SK-N-SH (cell line): ENCODE measurements at regions not wholly inside any gene's neighbourhood (a gene's known extent, or its start where the extent isn't known, plus 50 kb on each side); places are given as distances from the start of the nearest gene placed in this dataset.

Source experiments
- CTCF ChIA-PET: fragments of 300-600, 350-600 bp; formaldehyde crosslinking; extraction: SDS; loops from one replicate; lab custom pipeline; 2021; lab: Yijun Ruan, JAX
- POLR2A ChIA-PET: fragments of 350-600 bp; sonication (Branson Sonifier 250); formaldehyde crosslinking; extraction: SDS; loops from one replicate; lab custom pipeline; 2020; ENCODE audit warnings: antibody characterized with exemption, inconsistent platforms; lab: Yijun Ruan, JAX
- DNase-seq: peaks from one replicate; pipeline ENCODE4 v3.0.0; 2012
- H2AFZ ChIP-seq: fragments of 200-600 bp; sonication (generic); 2 replicates; pipeline ENCODE4 v1.8.1; 2016; ENCODE audit warnings: antibody characterized with exemption, mild to moderate bottlenecking, low read depth
- H3F3A ChIP-seq: fragments of 200-600 bp; sonication (generic); replicated peaks from 2 replicates; pipeline ENCODE3; 2016; ENCODE audit warnings: antibody characterized with exemption, mild to moderate bottlenecking; ENCODE audit not compliant: insufficient read depth
- H3K27ac ChIP-seq, 2 experiments: fragments of 200-500 bp in 1 of 2; fragments of 200-600 bp in 1 of 2; sonication (Bioruptor generic) in 1 of 2; sonication (generic), shearing (Covaris generic) in 1 of 2; 2 replicates each; pipeline versions ENCODE4 v1.5.1 to v1.6.1; 2014 to 2016; ENCODE audit warnings: low read depth in 2 of 2, inconsistent platforms in 1 of 2, low read length in 1 of 2, mild to moderate bottlenecking in 1 of 2, mixed read lengths in 1 of 2
- H3K27me3 ChIP-seq: fragments of 200-600 bp; sonication (generic), shearing (Covaris generic); 2 replicates; pipeline ENCODE4 v1.6.1; 2016; ENCODE audit warnings: mixed run types; ENCODE audit not compliant: insufficient read depth
- H3K36me3 ChIP-seq, 2 experiments: fragments of 200-500 bp in 1 of 2; fragments of 200-600 bp in 1 of 2; sonication (Bioruptor generic) in 1 of 2; sonication (generic) in 1 of 2; replicated peaks in 1 of 2; 2 replicates each; pipeline versions ENCODE3 to v1.5.1; 2014 to 2016; ENCODE audit warnings: low read length in 1 of 2, mild to moderate bottlenecking in 1 of 2; ENCODE audit not compliant: insufficient read depth in 2 of 2, control insufficient read depth in 1 of 2
- H3K4me1 ChIP-seq, 2 experiments: fragments of 200-500 bp in 1 of 2; fragments of 200-600 bp in 1 of 2; sonication (Bioruptor generic) in 1 of 2; sonication (generic), shearing (Covaris generic) in 1 of 2; 2 replicates each; pipeline versions ENCODE4 v1.5.1 to v1.6.1; 2014 to 2016; ENCODE audit warnings: low read depth in 1 of 2, low read length in 1 of 2, mixed run types in 1 of 2; ENCODE audit not compliant: insufficient read depth in 2 of 2, control insufficient read depth in 1 of 2
- H3K4me2 ChIP-seq: fragments of 200-600 bp; sonication (generic), shearing (Covaris generic); 2 replicates; pipeline ENCODE4 v1.6.1; 2017; ENCODE audit warnings: mixed run types
- H3K4me3 ChIP-seq, 2 experiments: fragments of 200-500 bp in 1 of 2; fragments of 200-600 bp in 1 of 2; sonication (Bioruptor generic) in 1 of 2; sonication (generic), shearing (Covaris generic) in 1 of 2; 2 replicates each; pipeline versions ENCODE4 v1.5.1 to v1.8.1; 2014 to 2016; ENCODE audit warnings: low read depth in 2 of 2, inconsistent platforms in 1 of 2, low read length in 1 of 2, mild to moderate bottlenecking in 1 of 2, mixed read lengths in 1 of 2, moderate library complexity in 1 of 2
- H3K79me2 ChIP-seq: fragments of 200-600 bp; sonication (generic); 2 replicates; pipeline ENCODE4 v1.8.1; 2017; ENCODE audit warnings: mild to moderate bottlenecking; ENCODE audit not compliant: insufficient read depth
- H3K9ac ChIP-seq: fragments of 200-600 bp; sonication (generic); 2 replicates; pipeline ENCODE4 v1.6.1; 2017; ENCODE audit warnings: mixed run types
- H3K9me2 ChIP-seq: fragments of 200-600 bp; sonication (generic); 2 replicates; pipeline ENCODE4 v1.6.1; 2017; ENCODE audit warnings: mixed run types
- H3K9me3 ChIP-seq: fragments of 200-600 bp; sonication (generic); 2 replicates; pipeline ENCODE4 v1.6.1; 2017; ENCODE audit warnings: mixed run types, mild to moderate bottlenecking, moderate library complexity
- H4K20me1 ChIP-seq: fragments of 200-600 bp; sonication (generic); 2 replicates; pipeline ENCODE4 v1.6.1; 2017; ENCODE audit warnings: mild to moderate bottlenecking, mixed run types; ENCODE audit not compliant: insufficient read depth
- ELF1 ChIP-seq: IDR thresholded peaks from 2 replicates; pipeline ENCODE4 v1.4.0; 2012
- EZH2phosphoT487 ChIP-seq: fragments of 200-600 bp; sonication (generic); IDR thresholded peaks from 2 replicates; pipeline ENCODE4 v1.6.1; 2017; ENCODE audit warnings: low read depth, mixed run types, mild to moderate bottlenecking, antibody characterized with exemption, moderate library complexity, borderline replicate concordance
- FOSL2 ChIP-seq: IDR thresholded peaks from 2 replicates; pipeline ENCODE4 v1.4.0; 2012; ENCODE audit warnings: low read depth, mild to moderate bottlenecking, moderate library complexity, borderline replicate concordance
- JUND ChIP-seq: IDR thresholded peaks from 2 replicates; pipeline ENCODE4 v1.4.0; 2012
- RCOR1 ChIP-seq: fragments of 150-350 bp; IDR thresholded peaks from 2 replicates; pipeline ENCODE4 v1.6.1; 2017; ENCODE audit warnings: antibody characterized with exemption, low read length
- RFX5 ChIP-seq: IDR thresholded peaks from 2 replicates; pipeline ENCODE4 v1.6.1; 2012; ENCODE audit warnings: mild to moderate bottlenecking, improper control_type of control experiment, low read length
- SIN3A ChIP-seq: IDR thresholded peaks from 2 replicates; pipeline ENCODE4 v1.6.1; 2012; ENCODE audit warnings: low read depth, mild to moderate bottlenecking, low read length, moderate library complexity, borderline replicate concordance
- TAF1 ChIP-seq: IDR thresholded peaks from 2 replicates; pipeline ENCODE4 v1.6.1; 2012; ENCODE audit warnings: low read depth, mild to moderate bottlenecking, low read length, moderate library complexity, borderline replicate concordance
- WGBS: methylation state at CpG from one replicate; pipeline ENCODE4 v1.1.6; 2017; ENCODE audit warnings: low lambda C conversion rate; 5-methylcytosine and 5-hydroxymethylcytosine counted together
- TF ChIP-seq, protein P1 (sequence below): fragments of 150-350 bp; IDR thresholded peaks from 2 replicates; pipeline ENCODE4 v1.6.1; 2017; ENCODE audit warnings: antibody characterized with exemption, low read length, low read depth, borderline replicate concordance
- TF ChIP-seq, protein P2 (sequence below): IDR thresholded peaks from 2 replicates; pipeline ENCODE4 v1.4.0; 2012; ENCODE audit warnings: low read depth, borderline replicate concordance
- TF ChIP-seq, protein P3 (sequence below): fragments of 200-600 bp; sonication (generic); IDR thresholded peaks from 2 replicates; pipeline ENCODE4 v1.6.1; 2017; ENCODE audit warnings: antibody characterized with exemption, mild to moderate bottlenecking, moderate library complexity

DNA sequence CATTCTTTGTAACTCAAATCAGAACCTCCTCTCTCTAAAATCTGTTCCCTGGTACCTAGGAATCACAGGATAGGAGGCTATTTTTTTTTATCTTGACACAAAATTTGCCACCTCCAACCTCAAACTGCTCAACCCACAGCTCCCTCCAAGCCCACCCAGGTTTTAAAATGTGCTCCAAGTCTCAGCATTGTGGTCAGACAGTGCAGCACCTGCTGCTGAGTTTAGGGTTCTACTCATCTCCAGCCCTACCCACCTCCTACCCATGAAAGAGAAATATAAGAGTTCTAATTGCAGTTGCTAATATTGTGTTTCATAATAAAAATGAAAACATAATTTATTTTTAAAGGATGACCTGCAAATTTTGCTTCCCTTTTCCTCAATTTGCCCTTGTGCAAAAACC lies 496.5 kb downstream of the MAFB start:
- POLR2A ChIA-PET: no interaction called here

DNA sequence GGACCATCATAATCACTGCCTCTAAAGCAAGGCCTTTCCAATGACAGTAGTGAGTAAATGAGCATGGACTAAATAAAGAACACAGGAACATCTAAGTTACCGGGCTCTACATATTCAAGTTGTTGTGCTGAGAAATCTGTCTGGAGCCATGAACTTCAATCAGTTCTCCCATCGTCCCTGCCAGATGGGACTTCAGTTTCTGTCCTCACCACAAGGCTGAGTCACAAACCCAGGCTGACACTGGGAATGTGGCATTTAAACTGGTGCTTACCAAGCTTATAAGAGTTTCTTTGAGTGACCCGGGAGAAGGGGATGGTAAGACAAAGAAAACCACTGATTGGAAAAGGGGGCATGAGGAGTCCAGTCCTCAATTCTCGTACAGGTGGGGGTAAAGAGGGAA lies 497.0 kb downstream of the MAFB start:
- H3K9ac ChIP-seq: no peak overlapping the region
- no peaks in the 10 kb centered on the region for H3K36me3 ChIP-seq
- H4K20me1 ChIP-seq: no peaks in the 10 kb centered on the region
- H3K27me3 ChIP-seq: no peaks in the 10 kb centered on the region
- no peak overlapping the region for H2AFZ ChIP-seq
- CTCF ChIA-PET: no interaction called here
- POLR2A ChIA-PET: no interaction called here
- DNase-seq: no peak
- no peak overlapping the region for H3K27ac ChIP-seq
- no peaks in the 10 kb centered on the region for H3K4me1 ChIP-seq
- no peaks in the 10 kb centered on the region for H3K9me2 ChIP-seq
- 41% methylated on average over 4 of the region's 4 CpGs for WGBS
- no peak overlapping the region for H3K4me3 ChIP-seq
- H3K9me3 ChIP-seq: no peaks in the 10 kb centered on the region; the same call in 1 of the 2 replicates
- no peak overlapping the region for H3K4me2 ChIP-seq
- no peaks in the 10 kb centered on the region for H3K79me2 ChIP-seq
- H3F3A ChIP-seq: no peaks in the 10 kb centered on the region
- no peak for TF ChIP-seq JUND
- no peak for TF ChIP-seq SIN3A
- no peak for TF ChIP-seq RCOR1

More for the DNA sequence above, 496.5 kb downstream of the MAFB start:
- Histone ChIP-seq H3K9ac (no peak overlapping the region), H3K4me3 (no peak overlapping the region), H3K36me3 (no peaks in the 10 kb centered on the region), H3K4me1 (no peaks in the 10 kb centered on the region), H3K27me3 (no peaks in the 10 kb centered on the region), H3K9me2 (no peaks in the 10 kb centered on the region), H3K9me3 (no peaks in the 10 kb centered on the region; the same call in 1 of the 2 replicates), H3K27ac (no peak overlapping the region), H4K20me1 (no peaks in the 10 kb centered on the region), H3F3A (no peaks in the 10 kb centered on the region), H3K79me2 (no peaks in the 10 kb centered on the region), H3K4me2 (no peak overlapping the region), H2AFZ (no peak overlapping the region)
- no peak for DNase-seq
- TF ChIP-seq ELF1 (no peak), TAF1 (no peak), RFX5 (no peak), FOSL2 (no peak), EZH2phosphoT487 (no peak)
- TF ChIP-seq, protein P1, sequence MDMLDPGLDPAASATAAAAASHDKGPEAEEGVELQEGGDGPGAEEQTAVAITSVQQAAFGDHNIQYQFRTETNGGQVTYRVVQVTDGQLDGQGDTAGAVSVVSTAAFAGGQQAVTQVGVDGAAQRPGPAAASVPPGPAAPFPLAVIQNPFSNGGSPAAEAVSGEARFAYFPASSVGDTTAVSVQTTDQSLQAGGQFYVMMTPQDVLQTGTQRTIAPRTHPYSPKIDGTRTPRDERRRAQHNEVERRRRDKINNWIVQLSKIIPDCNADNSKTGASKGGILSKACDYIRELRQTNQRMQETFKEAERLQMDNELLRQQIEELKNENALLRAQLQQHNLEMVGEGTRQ: no peak
- TF ChIP-seq, protein P2, sequence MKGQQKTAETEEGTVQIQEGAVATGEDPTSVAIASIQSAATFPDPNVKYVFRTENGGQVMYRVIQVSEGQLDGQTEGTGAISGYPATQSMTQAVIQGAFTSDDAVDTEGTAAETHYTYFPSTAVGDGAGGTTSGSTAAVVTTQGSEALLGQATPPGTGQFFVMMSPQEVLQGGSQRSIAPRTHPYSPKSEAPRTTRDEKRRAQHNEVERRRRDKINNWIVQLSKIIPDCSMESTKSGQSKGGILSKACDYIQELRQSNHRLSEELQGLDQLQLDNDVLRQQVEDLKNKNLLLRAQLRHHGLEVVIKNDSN: no peak
- TF ChIP-seq, protein P3, sequence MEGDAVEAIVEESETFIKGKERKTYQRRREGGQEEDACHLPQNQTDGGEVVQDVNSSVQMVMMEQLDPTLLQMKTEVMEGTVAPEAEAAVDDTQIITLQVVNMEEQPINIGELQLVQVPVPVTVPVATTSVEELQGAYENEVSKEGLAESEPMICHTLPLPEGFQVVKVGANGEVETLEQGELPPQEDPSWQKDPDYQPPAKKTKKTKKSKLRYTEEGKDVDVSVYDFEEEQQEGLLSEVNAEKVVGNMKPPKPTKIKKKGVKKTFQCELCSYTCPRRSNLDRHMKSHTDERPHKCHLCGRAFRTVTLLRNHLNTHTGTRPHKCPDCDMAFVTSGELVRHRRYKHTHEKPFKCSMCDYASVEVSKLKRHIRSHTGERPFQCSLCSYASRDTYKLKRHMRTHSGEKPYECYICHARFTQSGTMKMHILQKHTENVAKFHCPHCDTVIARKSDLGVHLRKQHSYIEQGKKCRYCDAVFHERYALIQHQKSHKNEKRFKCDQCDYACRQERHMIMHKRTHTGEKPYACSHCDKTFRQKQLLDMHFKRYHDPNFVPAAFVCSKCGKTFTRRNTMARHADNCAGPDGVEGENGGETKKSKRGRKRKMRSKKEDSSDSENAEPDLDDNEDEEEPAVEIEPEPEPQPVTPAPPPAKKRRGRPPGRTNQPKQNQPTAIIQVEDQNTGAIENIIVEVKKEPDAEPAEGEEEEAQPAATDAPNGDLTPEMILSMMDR: no peak
- CTCF ChIA-PET: no interaction called here
